ENCODE measurements at regions not wholly inside any gene's neighbourhood (a gene's known extent, or its start where the extent isn't known, plus 50 kb on each side); places are given as distances from the start of the nearest gene placed in this dataset.

DNA sequence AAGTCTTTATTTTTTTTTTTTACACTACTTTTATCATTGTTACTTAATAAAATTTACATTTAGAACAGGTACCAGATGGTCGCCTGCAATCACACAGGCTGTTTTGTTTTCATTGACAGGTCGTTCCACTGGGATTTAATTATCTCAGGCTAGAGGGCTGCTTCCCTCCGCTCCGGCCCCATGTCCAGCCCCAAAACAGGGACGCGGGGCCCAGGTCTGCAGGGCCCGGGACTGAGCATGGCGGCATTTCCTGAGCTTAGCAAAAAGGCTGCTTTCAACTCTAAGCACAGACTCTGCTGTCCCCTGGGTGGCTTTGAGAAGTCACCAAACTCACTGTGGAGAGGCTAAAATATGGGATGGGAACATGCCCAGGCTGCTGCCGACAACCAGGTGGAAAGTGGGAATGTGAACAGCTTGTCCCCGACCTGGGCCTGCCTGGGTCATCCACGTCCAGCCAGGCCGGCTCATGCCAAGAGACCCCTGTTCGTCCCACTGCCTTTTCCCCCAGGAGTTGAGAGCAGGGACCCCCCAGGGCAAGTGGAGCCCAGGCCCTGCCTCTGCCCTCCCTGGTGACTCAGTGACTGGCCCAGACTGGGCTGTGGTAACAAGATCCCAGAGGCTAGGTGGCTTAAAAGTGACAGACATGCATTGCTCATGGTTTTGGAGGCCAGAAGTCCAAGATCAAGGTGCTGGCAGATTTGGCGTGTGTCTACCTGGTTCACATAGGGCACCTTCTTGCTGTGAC, 150.0 kb downstream of the SHANK2 start:
- Histone ChIP-seq H3K4me3 (ENCODE audit: low read length) (no peak overlapping the region), H3K9me2 (replicated peaks; ENCODE audit: insufficient read depth, low read length) (no peaks in the 10 kb centered on the region), H3K9me3 (ENCODE audit: low read length) (no peaks in the 10 kb centered on the region), H4K20me1 (ENCODE audit: insufficient read depth, low read depth, low read length) (no peaks in the 10 kb centered on the region), H3K4me2 (ENCODE audit: low read depth, low read length, poor library complexity, severe bottlenecking) (no peak overlapping the region), H3K27ac (ENCODE audit: low read length) (no peak overlapping the region), H3K36me3 (ENCODE audit: insufficient read depth, low read length) (no peaks in the 10 kb centered on the region), H3K27me3 (ENCODE audit: low read length) (no peaks in the 10 kb centered on the region), H2AFZ (ENCODE audit: low read length) (no peak overlapping the region), H3K9ac (ENCODE audit: low read length) (no peak overlapping the region), H3K4me1 (ENCODE audit: low read length) (no peaks in the 10 kb centered on the region), H3K79me2 (ENCODE audit: low read length) (no peaks in the 10 kb centered on the region)
- DNase-seq = no peak

DNA sequence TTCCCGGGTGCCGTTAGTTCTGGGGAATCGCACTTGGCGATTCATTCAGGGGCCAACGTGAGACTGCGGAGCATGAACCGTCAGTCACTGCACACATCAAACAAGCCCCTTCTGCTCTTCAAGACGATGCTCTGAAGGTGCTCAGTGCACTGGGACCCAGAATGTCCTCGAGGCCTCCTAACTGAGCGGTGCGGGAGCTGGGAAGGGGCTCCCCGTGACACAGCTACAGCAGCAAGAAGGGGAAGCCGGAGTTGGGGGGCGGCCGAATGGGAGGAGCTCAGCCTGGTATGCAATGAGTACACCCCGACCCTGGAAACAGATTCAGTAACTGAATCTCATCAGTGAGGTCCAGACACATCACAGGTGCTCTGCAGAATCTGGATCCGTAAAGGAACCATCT, 150.8 kb downstream of the SHANK2 start:
- no peaks in the 10 kb centered on the region for H3K36me3 ChIP-seq (ENCODE audit: insufficient read depth, low read length)
- H3K4me3 ChIP-seq (ENCODE audit: low read length) = no peak overlapping the region
- no peaks in the 10 kb centered on the region for H4K20me1 ChIP-seq (ENCODE audit: insufficient read depth, low read depth, low read length)
- H3K27ac ChIP-seq (ENCODE audit: low read length) = no peak overlapping the region
- DNase-seq = no peak
- H3K9ac ChIP-seq (ENCODE audit: low read length) = no peak overlapping the region
- H3K79me2 ChIP-seq (ENCODE audit: low read length) = no peaks in the 10 kb centered on the region
- H3K27me3 ChIP-seq (ENCODE audit: low read length) = no peaks in the 10 kb centered on the region
- no peak overlapping the region for H2AFZ ChIP-seq (ENCODE audit: low read length)
- no peaks in the 10 kb centered on the region for H3K9me3 ChIP-seq (ENCODE audit: low read length)
- no peak overlapping the region for H3K4me2 ChIP-seq (ENCODE audit: low read depth, low read length, poor library complexity, severe bottlenecking)
- H3K4me1 ChIP-seq (ENCODE audit: low read length) = no peaks in the 10 kb centered on the region
- no peaks in the 10 kb centered on the region for H3K9me2 ChIP-seq (replicated peaks; ENCODE audit: insufficient read depth, low read length)

DNA sequence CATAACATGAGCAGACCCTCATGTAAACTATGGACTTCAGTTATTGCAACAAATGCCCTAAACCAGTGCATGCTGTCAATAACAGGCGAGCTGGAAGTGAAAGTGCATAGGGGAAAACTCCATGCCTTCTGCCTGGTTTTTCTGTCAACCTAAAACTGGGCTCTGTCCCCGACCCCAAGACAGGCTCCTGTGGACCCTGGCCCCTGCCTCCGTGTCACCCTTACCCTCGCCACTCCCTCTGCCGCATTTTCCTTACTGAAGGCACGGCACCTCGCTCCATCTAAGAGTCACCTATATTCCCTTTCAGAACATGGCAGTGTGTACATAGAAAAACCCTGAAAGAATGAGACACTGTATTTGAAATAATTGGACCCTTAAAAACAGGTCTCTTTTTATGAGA, 151.3 kb downstream of the SHANK2 start:
- no peaks in the 10 kb centered on the region for H3K36me3 ChIP-seq (ENCODE audit: insufficient read depth, low read length)
- DNase-seq = no peak
- no peaks in the 10 kb centered on the region for H3K9me2 ChIP-seq (replicated peaks; ENCODE audit: insufficient read depth, low read length)
- no peak overlapping the region for H3K27ac ChIP-seq (ENCODE audit: low read length)
- no peak overlapping the region for H3K4me2 ChIP-seq (ENCODE audit: low read depth, low read length, poor library complexity, severe bottlenecking)
- H3K79me2 ChIP-seq (ENCODE audit: low read length) = no peaks in the 10 kb centered on the region
- H3K9ac ChIP-seq (ENCODE audit: low read length) = no peak overlapping the region
- H3K27me3 ChIP-seq (ENCODE audit: low read length) = no peaks in the 10 kb centered on the region
- H3K4me3 ChIP-seq (ENCODE audit: low read length) = no peak overlapping the region
- no peaks in the 10 kb centered on the region for H3K4me1 ChIP-seq (ENCODE audit: low read length)
- H4K20me1 ChIP-seq (ENCODE audit: insufficient read depth, low read depth, low read length) = no peaks in the 10 kb centered on the region
- H2AFZ ChIP-seq (ENCODE audit: low read length) = no peak overlapping the region
- H3K9me3 ChIP-seq (ENCODE audit: low read length) = no peaks in the 10 kb centered on the region

DNA sequence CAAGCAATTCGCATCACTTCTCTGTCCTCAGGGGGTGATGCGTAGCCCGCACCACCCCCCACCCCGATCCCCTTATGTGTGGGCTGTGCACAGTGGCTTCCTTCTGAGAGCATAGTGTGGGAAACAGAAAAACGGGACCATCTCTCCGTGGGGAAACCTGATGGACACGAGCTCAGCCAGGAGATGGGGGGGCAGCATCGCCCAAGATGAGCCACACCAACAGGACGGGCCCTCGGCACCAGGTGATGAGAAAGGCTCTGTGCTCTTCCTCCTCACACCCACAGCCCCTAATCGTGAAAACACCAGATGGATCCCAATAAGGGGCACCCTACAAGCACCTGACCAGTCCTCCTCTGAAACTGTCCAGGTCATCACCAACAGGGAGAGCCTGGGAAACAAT, 153.6 kb downstream of the SHANK2 start:
- no peak for DNase-seq
- no peaks in the 10 kb centered on the region for H3K79me2 ChIP-seq (ENCODE audit: low read length)
- H3K36me3 ChIP-seq (ENCODE audit: insufficient read depth, low read length) = no peaks in the 10 kb centered on the region
- H3K27me3 ChIP-seq (ENCODE audit: low read length) = no peaks in the 10 kb centered on the region
- H3K9me2 ChIP-seq (replicated peaks; ENCODE audit: insufficient read depth, low read length) = no peaks in the 10 kb centered on the region
- H3K9ac ChIP-seq (ENCODE audit: low read length) = no peak overlapping the region
- no peak overlapping the region for H3K4me3 ChIP-seq (ENCODE audit: low read length)
- no peak overlapping the region for H2AFZ ChIP-seq (ENCODE audit: low read length)
- H3K27ac ChIP-seq (ENCODE audit: low read length) = no peak overlapping the region
- H4K20me1 ChIP-seq (ENCODE audit: insufficient read depth, low read depth, low read length) = no peaks in the 10 kb centered on the region
- no peaks in the 10 kb centered on the region for H3K9me3 ChIP-seq (ENCODE audit: low read length)
- no peak overlapping the region for H3K4me2 ChIP-seq (ENCODE audit: low read depth, low read length, poor library complexity, severe bottlenecking)
- H3K4me1 ChIP-seq (ENCODE audit: low read length) = no peaks in the 10 kb centered on the region

DNA sequence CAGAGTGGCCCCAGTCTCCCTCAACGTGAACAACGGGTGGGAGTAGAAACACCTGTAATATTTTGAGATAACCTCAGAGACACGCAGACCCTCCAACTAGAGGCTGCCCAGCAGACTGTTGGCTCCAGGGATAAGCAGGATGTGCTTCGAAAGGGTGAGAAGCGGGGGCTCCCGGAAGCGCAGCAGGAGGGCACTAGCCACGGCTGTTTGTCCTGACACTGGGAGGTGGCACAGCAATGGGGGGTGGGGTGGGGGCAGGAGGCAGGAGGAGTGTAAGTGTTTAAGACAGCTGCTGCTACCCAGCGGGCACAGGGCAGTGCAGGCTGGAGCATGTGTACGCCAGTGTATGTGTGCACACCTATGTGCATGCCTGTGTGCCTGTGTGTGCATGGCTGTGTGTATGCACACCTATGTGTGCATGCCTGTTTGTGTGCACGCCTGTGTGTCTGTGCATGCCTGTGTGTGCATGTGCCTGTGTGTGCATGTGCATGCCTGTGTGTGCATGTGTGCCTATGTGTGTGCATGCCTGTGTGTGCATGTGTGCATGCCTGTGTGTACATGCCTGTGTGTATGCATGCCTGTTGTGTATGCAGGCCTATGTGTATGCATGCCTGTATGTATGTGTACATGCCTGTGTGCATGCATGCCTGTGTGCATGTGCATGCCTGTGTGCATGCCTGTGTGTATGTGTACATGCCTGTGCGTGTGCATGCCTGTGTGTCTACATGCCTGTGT, 154.7 kb downstream of the SHANK2 start:
- no peaks in the 10 kb centered on the region for H4K20me1 ChIP-seq (ENCODE audit: insufficient read depth, low read depth, low read length)
- no peak for DNase-seq

DNA sequence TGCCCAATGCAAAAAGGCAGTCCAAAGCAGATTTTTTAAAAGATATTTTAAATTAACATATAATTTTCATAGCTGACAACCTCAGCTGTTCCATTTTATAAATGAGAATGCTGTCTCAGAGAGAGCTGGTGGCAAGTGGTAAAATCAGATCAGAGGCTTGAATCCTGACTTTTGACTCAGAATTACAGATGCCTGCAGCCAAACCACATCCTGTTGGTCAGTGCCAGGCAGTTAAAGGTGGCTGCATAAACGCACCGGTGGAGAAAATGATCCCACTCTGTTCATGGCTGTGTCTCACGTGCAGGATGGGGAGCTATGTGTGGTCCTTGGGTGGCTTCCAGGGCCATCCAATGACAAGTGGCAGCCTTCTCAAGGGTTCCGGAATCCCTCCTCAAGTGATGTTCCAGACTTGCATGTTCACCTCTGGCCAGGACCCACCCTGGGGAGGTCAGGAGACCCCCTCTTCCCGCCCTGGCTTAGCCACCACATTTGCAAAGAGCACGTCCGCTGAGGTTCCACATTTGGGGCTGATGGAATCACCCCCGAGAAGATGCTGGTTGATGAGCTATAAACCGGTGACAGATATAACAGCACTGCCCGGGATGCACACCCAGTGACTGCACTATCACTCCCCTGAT, 155.5 kb downstream of the SHANK2 start:
- Histone ChIP-seq H3K27me3 (ENCODE audit: low read length) (no peaks in the 10 kb centered on the region), H3K79me2 (ENCODE audit: low read length) (no peaks in the 10 kb centered on the region), H2AFZ (ENCODE audit: low read length) (no peak overlapping the region), H3K4me2 (ENCODE audit: low read depth, low read length, poor library complexity, severe bottlenecking) (no peak overlapping the region), H3K9me3 (ENCODE audit: low read length) (no peaks in the 10 kb centered on the region), H4K20me1 (ENCODE audit: insufficient read depth, low read depth, low read length) (no peaks in the 10 kb centered on the region), H3K4me1 (ENCODE audit: low read length) (no peaks in the 10 kb centered on the region), H3K27ac (ENCODE audit: low read length) (no peak overlapping the region), H3K9me2 (replicated peaks; ENCODE audit: insufficient read depth, low read length) (no peaks in the 10 kb centered on the region), H3K36me3 (ENCODE audit: insufficient read depth, low read length) (no peaks in the 10 kb centered on the region), H3K4me3 (ENCODE audit: low read length) (no peak overlapping the region), H3K9ac (ENCODE audit: low read length) (no peak overlapping the region)
- DNase-seq = no peak

More for the DNA sequence above, 154.7 kb downstream of the SHANK2 start:
- Histone ChIP-seq H3K4me1 (ENCODE audit: low read length) (no peaks in the 10 kb centered on the region), H3K36me3 (ENCODE audit: insufficient read depth, low read length) (no peaks in the 10 kb centered on the region), H3K27ac (ENCODE audit: low read length) (no peak overlapping the region), H3K27me3 (ENCODE audit: low read length) (no peaks in the 10 kb centered on the region), H3K4me2 (ENCODE audit: low read depth, low read length, poor library complexity, severe bottlenecking) (no peak overlapping the region), H3K9ac (ENCODE audit: low read length) (no peak overlapping the region), H3K4me3 (ENCODE audit: low read length) (no peak overlapping the region), H3K9me3 (ENCODE audit: low read length) (no peaks in the 10 kb centered on the region), H2AFZ (ENCODE audit: low read length) (no peak overlapping the region), H3K79me2 (ENCODE audit: low read length) (no peaks in the 10 kb centered on the region), H3K9me2 (replicated peaks; ENCODE audit: insufficient read depth, low read length) (no peaks in the 10 kb centered on the region)

DNA sequence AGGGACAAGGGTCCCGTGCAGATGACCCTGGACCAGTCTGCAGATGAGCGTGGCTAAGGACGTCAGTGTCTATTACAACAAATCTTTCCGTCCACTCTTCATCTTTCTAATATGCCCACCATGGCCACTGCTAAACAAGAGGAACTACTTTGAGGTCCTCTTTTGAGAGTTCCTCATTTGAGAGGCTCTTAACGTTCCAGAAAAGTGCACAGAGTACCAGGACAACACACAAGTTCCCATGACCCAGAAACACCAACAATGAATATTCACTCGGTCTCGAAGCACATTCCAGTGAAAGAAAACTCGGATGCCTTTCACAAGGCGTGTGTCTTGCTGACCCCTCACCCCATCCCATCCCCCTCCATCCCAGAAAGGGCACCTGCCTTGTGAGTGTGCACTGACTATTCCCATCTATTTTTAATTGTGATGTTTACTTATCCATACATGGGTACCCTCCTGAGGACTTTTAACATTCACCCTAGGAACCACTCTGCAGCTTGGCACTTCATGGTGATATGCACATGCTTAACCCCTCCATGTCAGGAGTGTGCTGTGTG, 157.0 kb downstream of the SHANK2 start:
- Histone ChIP-seq H3K9me2 (replicated peaks; ENCODE audit: insufficient read depth, low read length) (no peaks in the 10 kb centered on the region), H3K4me2 (ENCODE audit: low read depth, low read length, poor library complexity, severe bottlenecking) (no peak overlapping the region), H4K20me1 (ENCODE audit: insufficient read depth, low read depth, low read length) (no peaks in the 10 kb centered on the region), H3K4me1 (ENCODE audit: low read length) (no peaks in the 10 kb centered on the region), H3K27ac (ENCODE audit: low read length) (no peak overlapping the region), H3K9ac (ENCODE audit: low read length) (no peak overlapping the region), H3K36me3 (ENCODE audit: insufficient read depth, low read length) (no peaks in the 10 kb centered on the region), H2AFZ (ENCODE audit: low read length) (no peak overlapping the region), H3K27me3 (ENCODE audit: low read length) (no peaks in the 10 kb centered on the region), H3K79me2 (ENCODE audit: low read length) (no peaks in the 10 kb centered on the region), H3K4me3 (ENCODE audit: low read length) (no peak overlapping the region), H3K9me3 (ENCODE audit: low read length) (no peaks in the 10 kb centered on the region)
- no peak for DNase-seq
